K562 (cell line): ENCODE measurements at regions not wholly inside any gene's neighbourhood (a gene's known extent, or its start where the extent isn't known, plus 50 kb on each side); places are given as distances from the start of the nearest gene placed in this dataset.

ENCODE experiments used
- CREM ChIP-seq: IDR thresholded peaks from 2 replicates; pipeline ENCODE4 v1.6.1; 2014; ENCODE audit warnings: antibody characterized with exemption, low read depth
- CUX1 ChIP-seq: fragments of 200-800 bp; sonication (Bioruptor generic); IDR thresholded peaks from 2 replicates; pipeline ENCODE4 v1.6.1; 2016; ENCODE audit warnings: missing genetic modification characterization, missing compliant biosample characterization
- HDAC1 ChIP-seq, 2 experiments: fragments of 450-650 bp; IDR thresholded peaks; 2 replicates each; pipeline ENCODE4 v1.6.1; 2016 to 2017; ENCODE audit warnings: inconsistent platforms in 1 of 2, mild to moderate bottlenecking in 1 of 2, moderate library complexity in 1 of 2
- NCOA1 ChIP-seq: fragments of 450-650 bp; IDR thresholded peaks from 2 replicates; pipeline ENCODE4 v1.6.1; 2016; ENCODE audit warnings: low read depth
- WHSC1 ChIP-seq: IDR thresholded peaks from one replicate; pipeline ENCODE4 v1.6.1; 2012; ENCODE audit warnings: low read length, control low read depth, inconsistent platforms
- ZBTB9 ChIP-seq: fragments of 450-650 bp; formaldehyde crosslinking; IDR thresholded peaks from 2 replicates; pipeline ENCODE4 v1.4.0; 2020; ENCODE audit warnings: mild to moderate bottlenecking, moderate library complexity
- ZNF431 ChIP-seq: sonication (generic); formaldehyde crosslinking; IDR thresholded peaks from 2 replicates; pipeline ENCODE4 v1.8.0; 2022; ENCODE audit warnings: mild to moderate bottlenecking, missing genetic modification reagents
- ZNF589 ChIP-seq: fragments of 200-800 bp; sonication (Bioruptor generic); IDR thresholded peaks from 2 replicates; pipeline ENCODE4 v1.6.1; 2016; ENCODE audit warnings: low read depth, missing genetic modification characterization, missing compliant biosample characterization
- ZNF592 ChIP-seq: fragments of 450-650 bp; IDR thresholded peaks from 2 replicates; pipeline ENCODE4 v1.6.1; 2017; ENCODE audit warnings: antibody characterized with exemption, mild to moderate bottlenecking

GRCh38 chr16:85534536-85535351, 78.4 kb upstream of the GSE1 start (continued):
- TF ChIP-seq ZNF592 (no peak; the same call in 1 of the 2 replicates), HDAC1 (IDR thresholded peaks at IDR 0.05) (0 out of 4 replicates have a peak, but pooled peaks of 1 of the 2 experiments have one; percentile 35), CREM (peak; percentile 48), ZNF589 (CRISPR knock-in tag) (no peak), NCOA1 (0 out of 2 replicates have a peak, but pooled peaks have one; percentile 15), WHSC1 (peak; percentile 62), ZBTB9 (CRISPR knock-in tag) (0 out of 2 replicates have a peak, but pooled peaks have one; percentile 37), ZNF431 (CRISPR knock-in tag) (0 out of 2 replicates have a peak, but pooled peaks have one; percentile 7), CUX1 (peak; percentile 84)
